GM12872 (cell line): ENCODE measurements at regions not wholly inside any gene's neighbourhood (a gene's known extent, or its start where the extent isn't known, plus 50 kb on each side); places are given as distances from the start of the nearest gene placed in this dataset.

Source experiments
- CTCF ChIP-seq: IDR thresholded peaks from 3 replicates; pipeline ENCODE4 v1.5.1; 2011; ENCODE audit warnings: low read depth, mild to moderate bottlenecking, low read length, moderate library complexity; ENCODE audit not compliant: insufficient read depth

- TF ChIP-seq CTCF: no peak
These were observed 2489.6 kb downstream of the PCDH9 start for GRCh38 chr13:64740493-64740892.

GRCh38 chr13:64725492-64725891, 2504.6 kb downstream of the PCDH9 start:
- no peak for TF ChIP-seq CTCF

- no peak for TF ChIP-seq CTCF
These were observed 2506.4 kb downstream of the PCDH9 start for GRCh38 chr13:64723724-64724123.

- TF ChIP-seq CTCF: no peak
These were observed 2512.0 kb downstream of the PCDH9 start for GRCh38 chr13:64718116-64718515.

GRCh38 chr13:64716936-64717335, 2513.2 kb downstream of the PCDH9 start:
- TF ChIP-seq CTCF: no peak

GRCh38 chr13:64709079-64709478, 2521.1 kb downstream of the PCDH9 start:
- TF ChIP-seq CTCF: no peak

GRCh38 chr13:64704121-64704649, 2526.0 kb downstream of the PCDH9 start:
- TF ChIP-seq CTCF: no peak
